Islet precursor cell (in vitro differentiated cells): ENCODE measurements at regions not wholly inside any gene's neighbourhood (a gene's known extent, or its start where the extent isn't known, plus 50 kb on each side); places are given as distances from the start of the nearest gene placed in this dataset.

Experiments
- DNase-seq: peaks from one replicate; pipeline ENCODE4 v3.0.0-alpha.2; 2018

DNA sequence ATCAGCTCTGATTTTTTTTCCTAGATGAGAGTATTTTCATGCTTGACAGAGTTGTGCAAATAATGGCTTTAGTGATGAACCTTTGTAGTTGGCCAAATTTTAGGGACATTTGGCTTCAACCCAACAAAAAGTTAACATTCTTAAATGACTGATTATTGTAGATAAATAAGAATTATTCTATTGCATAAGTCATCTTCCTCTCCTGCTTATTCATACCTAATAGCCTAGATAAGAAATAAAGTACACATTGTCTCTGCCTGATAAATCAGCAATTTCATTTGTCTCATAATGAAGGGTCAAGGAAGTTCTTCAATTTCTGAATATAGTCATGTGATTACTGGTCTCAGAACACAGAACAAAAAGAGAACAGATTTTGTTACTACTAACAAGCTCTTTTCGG lies 428.9 kb upstream of the IL12A start:
- no peak for DNase-seq

DNA sequence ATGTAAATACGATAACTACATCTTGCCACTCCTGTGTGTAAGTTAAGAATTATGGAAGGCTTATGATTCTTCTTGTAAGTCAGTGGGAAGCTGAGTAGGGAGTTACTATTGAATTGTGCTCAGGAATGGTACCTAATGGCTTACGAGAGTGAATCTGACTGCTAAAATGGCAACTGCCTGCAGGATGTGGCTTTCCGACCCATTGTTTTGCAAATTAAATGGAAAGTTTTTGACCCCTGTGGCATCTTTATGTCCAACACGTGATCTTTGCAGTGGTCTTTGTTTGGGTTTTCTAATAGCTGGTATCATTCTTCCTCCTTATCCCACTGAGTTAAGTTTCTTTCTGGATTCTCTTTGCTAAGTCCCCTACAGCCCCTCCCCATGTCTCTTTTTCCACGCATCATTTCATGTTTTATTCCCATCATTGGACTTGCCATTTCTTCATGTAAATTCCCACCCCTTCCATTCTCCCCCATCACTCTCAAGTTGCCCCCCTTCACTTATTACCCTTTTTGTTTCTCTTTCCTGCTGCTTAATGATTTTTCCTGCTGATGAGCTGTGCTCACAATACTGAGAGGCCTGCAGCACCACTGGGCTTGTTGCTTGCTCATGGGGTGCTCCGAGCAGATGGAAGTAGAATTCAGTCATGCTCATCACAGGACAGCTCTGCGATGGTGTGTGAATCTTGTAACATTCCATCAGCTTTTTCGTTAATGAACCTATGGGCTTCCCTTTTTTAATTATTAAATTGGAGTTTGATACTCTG lies 428.2 kb upstream of the IL12A start:
- DNase-seq = no peak

DNA sequence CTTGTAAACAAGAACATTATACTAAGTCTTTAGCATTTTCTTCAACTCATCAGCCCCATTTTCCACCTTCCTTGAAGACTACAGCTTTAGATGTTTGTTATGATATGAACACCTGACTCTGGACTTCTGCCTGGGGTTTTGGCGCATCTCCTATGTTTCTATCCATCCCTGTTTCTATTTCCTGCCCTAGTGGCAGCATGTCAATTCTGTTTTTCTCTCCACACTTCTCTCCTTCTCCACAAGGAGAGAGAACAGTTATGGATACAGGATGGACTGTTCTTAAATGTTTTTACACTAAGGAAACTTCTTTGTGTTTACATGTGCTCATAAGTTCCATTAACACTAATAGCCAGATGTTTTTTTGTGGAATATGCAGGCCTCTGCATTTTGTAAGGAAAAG lies 423.3 kb upstream of the IL12A start:
- no peak for DNase-seq

DNA sequence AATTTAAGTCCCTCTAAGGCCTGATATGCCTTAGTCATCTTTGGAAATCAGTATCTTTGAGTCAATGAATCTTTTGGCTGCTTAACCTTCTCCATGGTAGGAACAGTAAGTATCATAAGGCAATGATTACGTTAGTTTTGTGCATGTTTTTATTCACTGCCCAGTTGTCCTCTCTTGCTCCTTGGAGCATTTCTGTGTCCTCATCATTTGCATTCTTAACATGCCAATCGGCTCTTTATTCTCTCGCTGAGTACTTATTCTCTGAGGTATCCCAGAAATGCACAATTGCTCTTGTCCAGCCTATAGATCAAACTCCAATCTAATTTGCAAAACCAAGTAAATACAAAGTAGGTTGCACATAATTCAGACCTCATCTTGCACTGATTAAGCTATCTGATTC lies 405.0 kb upstream of the IL12A start:
- no peak for DNase-seq

DNA sequence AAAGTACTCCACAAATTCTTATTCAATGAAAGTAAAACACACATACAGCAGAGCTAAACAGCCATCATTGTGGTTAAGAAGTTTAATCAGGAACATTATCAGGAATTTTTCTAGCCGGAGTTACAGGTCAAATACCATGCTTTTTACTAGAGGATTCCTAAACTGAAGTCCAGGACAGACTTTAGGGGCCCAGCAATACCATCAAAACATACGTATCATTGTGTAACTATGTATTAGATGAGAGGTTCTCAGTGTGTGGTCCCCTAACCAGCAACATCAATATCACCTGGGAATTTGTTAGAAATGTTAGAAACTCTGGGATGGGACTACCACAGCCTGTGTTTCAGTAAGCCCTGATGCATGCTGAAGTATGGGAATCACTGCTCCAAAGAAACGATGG lies 404.2 kb upstream of the IL12A start:
- DNase-seq = no peak

DNA sequence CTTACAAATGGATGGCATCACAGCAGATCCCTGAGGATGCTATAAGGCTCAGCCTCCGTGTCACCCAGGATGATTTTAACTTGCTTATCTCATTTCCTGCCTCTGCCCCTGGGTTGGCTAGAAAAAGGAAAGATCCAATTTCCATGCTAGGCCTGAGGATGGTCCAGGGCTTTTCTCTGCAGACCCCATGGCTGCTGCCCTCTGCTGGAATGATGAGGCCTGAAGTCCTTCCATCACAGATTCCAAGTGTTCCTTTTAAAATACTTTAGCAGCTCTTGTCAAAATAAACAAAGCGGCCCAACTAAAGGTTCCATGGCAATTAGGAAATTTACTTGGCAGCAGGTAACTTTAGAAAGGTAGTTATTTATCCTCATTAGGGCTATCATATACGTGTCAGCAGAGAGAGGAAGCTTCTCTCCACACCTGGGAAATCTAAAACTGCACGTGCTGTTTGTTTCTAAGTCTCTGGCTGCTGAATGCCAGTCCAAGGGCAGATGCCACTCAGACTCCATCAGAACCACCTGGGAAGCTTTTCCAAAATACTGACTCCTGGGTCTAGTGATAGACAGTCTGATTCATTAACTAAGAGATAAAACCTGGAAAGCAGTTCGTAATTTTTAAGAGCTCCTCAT lies 401.9 kb upstream of the IL12A start:
- peak; percentile 86 for DNase-seq

DNA sequence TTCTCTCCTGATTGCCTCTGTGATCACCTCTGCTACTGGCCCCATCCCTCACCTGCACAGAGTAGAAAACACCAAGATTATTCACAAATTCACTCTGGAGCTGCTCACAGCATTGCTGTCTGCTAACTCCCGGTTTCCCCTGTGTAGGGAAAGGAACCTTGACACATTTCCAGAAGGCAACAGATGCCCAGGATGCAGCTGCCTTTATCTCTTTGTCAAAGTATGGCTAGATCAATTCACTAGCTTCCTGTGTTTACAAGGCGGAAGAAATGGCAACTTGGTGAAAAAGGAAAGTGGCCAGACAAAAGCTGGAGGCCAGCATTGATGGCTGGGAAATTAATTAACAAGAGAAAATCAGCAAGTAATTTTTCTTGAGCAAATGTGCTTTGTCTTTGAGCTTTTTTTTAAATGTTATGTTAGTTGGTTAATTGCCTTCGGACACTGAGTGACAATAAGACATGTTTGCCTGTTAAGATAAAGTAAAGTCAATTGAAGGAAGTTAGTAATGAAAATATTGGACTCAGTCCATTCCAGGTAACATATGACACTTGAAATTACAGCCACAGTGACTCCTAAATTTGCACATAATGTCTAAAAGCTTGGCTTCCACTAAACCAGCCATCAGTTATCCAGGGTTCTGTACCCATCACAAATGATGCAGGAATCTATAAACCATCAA lies 394.6 kb upstream of the IL12A start:
- DNase-seq = no peak

DNA sequence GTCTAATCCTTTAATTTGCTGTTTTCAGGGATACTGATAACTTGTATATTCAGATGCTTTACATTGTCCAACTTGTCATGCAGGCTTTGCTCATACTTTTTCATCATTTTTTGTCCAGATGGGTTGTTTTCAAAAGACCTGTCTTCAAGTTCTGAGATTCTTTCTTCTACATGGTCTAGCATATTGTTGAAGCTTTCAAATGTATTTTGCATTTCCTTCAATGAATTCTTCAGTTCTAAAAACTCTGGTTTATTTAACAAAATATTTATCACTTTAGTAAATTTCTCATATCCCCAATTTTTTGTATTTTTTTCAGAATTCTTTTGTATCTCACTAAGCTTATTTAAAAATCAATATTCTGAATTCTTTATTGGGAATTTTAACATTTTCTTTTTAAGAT lies 388.3 kb upstream of the IL12A start:
- DNase-seq = no peak

DNA sequence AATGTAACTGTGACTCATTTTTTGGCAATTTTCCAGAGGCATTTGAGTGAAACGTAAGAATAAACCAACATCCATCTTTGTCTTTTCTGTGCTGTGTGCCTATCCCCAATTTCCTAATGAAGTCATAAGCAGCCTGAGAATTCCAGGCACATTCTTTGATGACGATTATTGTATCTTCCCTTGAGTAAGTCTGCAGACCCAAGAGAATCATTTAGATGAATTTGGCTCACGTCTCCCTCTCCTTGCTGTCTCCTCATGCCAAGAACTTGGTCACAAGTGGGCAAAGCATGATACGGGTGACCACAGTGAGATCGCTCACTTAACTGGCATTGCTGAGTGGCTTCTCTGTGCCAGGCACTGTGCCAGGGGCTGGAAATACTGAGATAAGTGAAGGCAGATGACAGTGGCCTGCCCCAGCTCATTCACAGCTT lies 384.5 kb upstream of the IL12A start:
- no peak for DNase-seq

DNA sequence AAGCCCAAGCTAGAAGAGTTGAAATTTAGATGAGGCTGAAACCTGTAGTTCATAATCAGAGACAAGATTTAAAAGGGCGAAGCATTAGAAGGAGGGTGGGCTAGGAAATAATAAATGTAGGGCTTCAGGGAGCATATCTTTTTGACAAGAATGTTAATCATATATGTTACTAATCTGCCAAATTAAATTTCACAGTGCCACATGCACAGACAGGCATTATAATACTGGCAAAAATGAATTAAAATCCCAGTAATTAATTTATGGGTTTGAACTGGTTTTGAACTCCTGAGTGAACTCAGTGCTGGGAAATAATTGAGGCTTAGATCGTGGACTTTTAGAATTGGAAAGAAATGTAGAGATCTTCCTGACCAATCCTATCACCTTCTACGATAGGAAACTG lies 383.5 kb upstream of the IL12A start:
- DNase-seq = no peak

DNA sequence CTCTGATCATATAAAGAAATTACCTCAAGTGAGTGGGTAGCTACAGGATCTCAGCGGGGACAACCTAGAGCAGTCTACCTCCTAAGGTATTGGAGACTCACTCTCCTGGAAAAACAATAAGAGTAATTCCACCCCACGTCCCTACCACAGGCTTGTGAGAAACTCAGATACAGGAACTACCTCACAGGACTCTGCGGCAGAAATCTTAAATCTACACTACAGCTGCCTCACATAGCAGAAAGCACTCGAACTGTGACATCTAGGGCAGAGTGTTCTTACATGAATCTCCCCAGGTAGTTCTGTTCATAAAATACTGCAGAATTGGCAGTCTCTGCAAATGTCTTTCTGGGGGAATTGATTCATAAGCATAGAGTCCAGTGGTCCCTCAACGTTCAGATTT lies 382.9 kb upstream of the IL12A start:
- DNase-seq = no peak

DNA sequence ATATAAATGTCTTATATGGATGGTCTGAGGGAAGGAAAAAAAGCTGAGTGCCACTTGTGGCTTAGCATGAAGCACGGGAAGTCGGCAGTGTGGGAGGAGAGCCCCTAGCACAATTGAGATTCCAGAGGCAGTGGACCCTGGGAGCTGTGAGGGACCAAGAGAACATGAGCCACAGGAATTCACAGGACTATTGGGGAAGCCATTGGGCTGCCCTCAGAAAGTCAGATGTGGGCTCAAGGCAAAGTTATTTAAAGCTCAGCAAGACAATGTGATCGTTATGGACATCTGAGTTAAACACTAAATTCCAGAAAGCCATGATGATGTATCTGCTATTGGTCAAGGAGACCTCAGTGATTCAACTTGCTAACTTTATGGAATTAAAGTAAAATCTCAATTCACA lies 380.8 kb upstream of the IL12A start:
- no peak for DNase-seq

DNA sequence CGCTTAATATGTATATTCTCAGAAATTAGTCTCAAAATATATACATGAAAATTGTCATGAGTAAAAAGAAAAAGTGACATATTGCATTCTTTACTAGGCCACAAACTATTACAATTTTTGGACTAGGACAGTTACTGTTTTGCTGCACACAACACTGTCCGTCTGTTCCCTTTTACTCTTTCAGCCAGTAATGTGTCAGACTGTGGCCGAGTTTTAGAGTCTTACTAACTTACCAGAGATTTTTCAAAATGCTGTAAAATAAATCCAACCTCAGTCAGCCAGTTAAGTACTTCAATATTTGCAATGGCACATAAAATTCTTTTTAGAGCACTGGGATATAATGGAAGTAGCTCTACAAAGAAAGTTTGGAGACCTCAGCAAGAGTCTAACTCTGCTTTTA lies 380.3 kb upstream of the IL12A start:
- DNase-seq = no peak

DNA sequence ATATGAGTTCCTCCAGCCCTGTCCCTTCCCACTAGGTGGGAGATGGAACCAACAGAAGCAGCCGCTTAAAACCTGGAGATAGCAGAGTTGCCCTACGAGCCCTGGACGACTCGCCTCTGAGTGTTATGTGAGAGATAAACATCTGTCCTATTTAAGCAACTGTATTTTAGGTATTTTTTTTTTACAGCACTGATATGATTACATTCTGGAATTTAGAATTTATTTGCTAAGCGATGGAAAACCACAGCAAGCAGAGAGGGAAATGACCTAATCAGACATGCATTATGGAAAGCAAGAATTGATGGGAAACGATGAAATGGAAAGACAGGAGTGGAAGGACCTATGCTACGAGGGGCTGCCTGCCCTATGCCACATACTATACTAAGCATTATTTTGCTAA lies 379.0 kb upstream of the IL12A start:
- DNase-seq = no peak

DNA sequence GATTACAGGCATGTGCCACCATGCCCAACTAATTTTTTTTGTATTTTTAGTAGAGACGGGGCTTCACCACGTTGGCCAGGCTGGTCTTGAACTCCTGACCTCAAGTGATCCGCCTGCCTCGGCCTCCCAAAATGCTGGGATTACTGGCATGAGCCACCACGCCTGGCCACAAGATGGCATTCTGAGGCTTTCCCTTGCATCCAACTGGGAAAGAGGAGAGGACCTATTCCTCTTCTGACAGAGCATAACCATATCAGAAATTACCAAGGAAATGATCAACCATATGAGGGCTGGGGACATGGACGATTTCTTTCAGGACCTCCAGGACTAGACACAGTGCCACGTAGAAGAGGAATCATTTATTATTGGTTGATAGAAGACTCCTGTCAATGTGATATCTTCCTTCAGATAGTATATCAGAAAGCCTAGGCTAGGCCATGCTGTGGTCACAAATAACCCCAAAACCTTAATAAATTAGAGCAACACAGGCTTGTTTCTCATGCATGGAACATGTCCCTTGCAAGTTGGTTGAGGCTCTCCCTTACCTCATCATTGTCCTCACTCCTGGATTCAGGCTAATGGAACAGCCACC lies 372.3 kb upstream of the IL12A start:
- peak; percentile 58 for DNase-seq

DNA sequence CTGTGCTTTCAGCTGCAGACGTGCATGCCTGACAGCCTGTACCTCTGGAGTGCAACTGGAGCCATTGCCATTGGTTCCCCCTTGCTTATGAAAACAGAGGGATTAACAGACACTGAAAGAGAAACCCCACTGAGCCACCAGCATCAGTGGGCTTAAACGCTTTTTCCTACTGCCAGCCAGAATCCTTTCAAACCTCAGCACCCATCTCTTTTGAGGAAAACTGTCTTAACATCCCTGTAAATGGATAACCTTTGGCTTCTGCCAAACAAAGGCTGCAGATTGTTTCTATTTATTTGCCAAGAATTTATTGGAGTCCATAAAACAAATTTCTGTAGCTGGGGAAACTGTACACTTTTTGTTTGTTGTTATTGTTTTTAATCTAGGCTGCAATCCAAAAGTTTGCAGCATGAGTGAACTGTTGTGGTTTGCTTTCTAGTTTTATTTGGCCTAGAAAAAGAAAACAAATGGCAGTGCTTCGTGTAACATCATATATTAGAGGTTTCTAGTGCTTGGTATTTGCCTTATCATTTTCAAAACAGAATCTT lies 369.2 kb upstream of the IL12A start:
- DNase-seq = no peak

DNA sequence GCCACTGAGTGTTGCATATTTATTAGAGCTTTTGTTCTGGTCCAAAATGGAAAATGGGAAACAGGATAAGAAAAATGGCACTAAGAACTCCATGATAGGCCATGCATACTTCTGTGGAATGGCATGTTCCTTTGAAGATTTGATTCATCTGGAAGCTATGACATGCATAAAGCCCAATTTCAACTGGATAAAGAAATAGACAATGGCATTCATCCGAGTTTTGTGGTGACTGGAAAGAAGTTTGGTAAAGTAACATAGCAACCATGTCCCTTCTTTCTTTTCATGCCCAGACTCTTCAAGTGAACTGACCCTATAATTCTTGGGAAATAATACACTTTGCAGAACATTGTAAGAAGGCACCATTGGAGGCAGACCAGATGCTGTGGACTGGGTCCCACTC lies 368.4 kb upstream of the IL12A start:
- no peak for DNase-seq

DNA sequence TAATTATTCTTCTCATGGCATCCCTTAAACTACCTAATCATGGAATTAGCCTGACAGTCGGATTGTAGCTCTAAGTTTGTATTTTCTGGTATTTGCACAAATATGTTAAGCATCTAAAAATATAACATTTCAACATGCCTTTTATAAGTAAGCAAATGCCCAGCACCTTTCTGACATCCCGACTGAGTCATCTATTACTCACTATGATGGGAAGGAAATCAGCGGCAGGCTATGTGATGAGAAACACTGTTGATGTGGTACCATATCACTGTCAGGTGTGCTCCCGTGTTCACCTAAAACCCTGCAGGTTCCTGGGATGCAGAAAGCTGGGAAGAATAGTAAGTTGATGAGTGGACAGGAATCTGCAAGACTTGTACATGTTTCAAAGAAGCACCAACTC lies 367.8 kb upstream of the IL12A start:
- no peak for DNase-seq

DNA sequence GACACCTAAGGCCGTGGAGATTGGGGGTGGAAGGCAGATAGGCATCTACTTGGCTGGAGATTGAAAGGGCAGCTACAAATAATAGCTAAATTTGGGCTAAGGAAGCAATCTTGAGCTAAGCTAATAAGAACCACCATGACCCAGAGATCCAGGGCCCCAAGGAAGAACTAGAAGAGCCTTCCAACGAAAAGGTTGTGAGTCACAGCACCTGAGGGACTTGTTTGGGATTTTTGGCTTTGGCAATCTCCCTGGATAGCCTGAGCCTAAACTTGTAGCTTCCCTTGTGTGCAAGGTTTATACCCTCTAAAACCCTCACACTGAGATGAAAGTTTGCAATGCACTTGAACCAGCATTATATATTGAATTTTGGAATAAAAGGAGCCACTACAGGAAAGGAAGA lies 364.0 kb upstream of the IL12A start:
- DNase-seq = no peak

DNA sequence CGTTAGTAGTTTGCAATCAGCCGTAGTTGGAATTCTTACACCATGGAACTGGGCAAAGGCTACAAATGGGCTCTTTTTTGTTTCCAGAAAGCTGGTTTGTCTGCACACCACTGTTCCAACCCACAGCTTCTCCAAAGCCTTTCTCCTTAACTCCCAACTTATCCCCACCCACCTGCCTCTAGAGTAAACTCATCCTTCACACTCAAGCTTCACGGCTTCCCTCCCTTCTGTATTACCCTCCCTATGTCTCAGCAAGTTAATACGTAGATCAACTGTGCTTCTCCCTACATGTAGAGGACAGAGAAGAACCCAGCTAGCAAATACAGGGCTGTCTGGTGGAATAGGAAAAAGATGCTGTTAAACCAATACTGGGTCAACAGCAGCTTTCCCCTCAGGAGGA lies 363.0 kb upstream of the IL12A start:
- no peak for DNase-seq

DNA sequence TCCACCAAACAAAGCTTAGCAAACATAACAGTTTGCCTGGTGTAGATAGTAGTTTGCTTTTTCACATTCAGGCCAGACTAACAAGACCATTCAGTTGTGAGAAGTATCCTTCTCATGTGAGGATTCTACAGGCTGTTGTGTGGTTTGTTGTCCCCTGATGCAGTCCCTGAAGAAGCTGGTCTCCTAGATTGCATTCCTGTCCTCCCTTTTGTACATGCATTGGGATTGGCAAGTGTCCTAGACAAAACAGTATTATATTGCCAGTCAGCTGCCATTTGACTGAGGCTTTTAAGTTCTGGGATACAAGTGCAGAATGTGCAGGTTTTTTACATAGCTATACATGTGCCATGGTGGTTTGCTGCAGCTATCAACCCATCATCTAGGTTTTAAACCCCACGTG lies 362.0 kb upstream of the IL12A start:
- no peak for DNase-seq

DNA sequence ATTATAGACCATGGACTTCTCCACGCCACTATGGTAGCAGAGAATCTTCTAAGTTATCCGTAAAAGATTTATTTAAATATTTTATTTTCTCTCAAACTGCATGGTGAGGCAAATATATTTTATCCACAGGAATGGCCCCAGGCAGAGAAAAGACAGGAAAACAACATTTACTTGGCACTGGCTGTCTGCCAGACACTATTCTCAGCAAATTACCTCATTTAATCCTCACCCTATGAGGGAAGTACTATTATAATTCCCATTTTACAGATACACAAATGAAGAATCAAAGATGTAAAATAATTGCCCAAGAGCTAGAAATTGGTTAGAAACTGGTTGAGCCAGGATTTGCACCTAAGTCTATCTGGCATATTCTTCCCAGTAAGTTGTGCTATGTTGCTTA lies 361.4 kb upstream of the IL12A start:
- DNase-seq = no peak

DNA sequence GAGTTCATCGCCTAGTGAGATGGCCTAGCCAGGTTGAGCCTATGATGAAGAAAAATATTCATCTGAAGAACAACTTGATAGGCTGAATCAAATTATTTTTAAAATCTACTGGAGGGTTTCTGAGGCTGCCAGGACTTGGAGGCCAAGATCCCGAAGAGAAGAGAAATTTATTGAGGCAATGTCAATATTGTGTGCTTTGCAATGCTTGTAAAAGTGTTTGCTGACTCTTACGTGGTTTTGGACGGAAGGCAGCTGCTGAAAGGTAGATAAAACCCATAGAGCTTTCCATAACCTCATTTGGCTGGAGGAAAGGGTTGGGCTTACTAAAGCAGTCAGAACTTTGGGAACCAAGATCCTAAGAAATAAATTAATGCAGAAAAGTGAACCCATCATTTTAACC lies 361.0 kb upstream of the IL12A start:
- DNase-seq = no peak
